IMR-90 (cell line): ENCODE measurements at regions not wholly inside any gene's neighbourhood (a gene's known extent, or its start where the extent isn't known, plus 50 kb on each side); places are given as distances from the start of the nearest gene placed in this dataset.

Experiments used
- ATAC-seq: fragments of 200-7000 bp; cut with Tn5 transposase; 2 replicates; pipeline ENCODE4 v1.9.1; 2020; ENCODE audit warnings: low read depth, mild to moderate bottlenecking, moderate library complexity
- BruUV-seq: library from RNA; stranded (reverse); fragments of 400-500 nt; replicated peaks from 2 replicates; lab custom pipeline; 2021; lab: Mats Ljungman, UMichigan
- CTCF ChIA-PET: fragments of 300-600 bp; formaldehyde crosslinking; extraction: SDS; loops from one replicate; lab custom pipeline; 2021; ENCODE audit warnings: antibody characterized with exemption; lab: Yijun Ruan, JAX
- POLR2A ChIA-PET: fragments of 300-600 bp; sonication (Branson Sonifier 250); formaldehyde crosslinking; loops from one replicate; lab custom pipeline; 2022; ENCODE audit warnings: antibody characterized with exemption; ENCODE audit not compliant: unreplicated experiment; lab: Charles Lee
- DNase-seq: peaks from one replicate; pipeline ENCODE4 v3.0.0; 2013
- H2AFZ ChIP-seq: replicated peaks from 2 replicates; pipeline ENCODE3; 2013; ENCODE audit warnings: low read length, mild to moderate bottlenecking; ENCODE audit not compliant: poor library complexity
- H2AK5ac ChIP-seq: 2 replicates; pipeline ENCODE4 v1.6.1; 2013; ENCODE audit warnings: low read depth, low read length, inconsistent platforms
- H2AK9ac ChIP-seq: replicated peaks from 2 replicates; pipeline ENCODE3; 2013; ENCODE audit warnings: mild to moderate bottlenecking, low read depth, low read length, moderate library complexity; ENCODE audit not compliant: poor library complexity
- H2BK120ac ChIP-seq: 2 replicates; pipeline ENCODE4 v1.6.1; 2013; ENCODE audit warnings: low read depth, low read length, inconsistent platforms
- H2BK15ac ChIP-seq: 3 replicates; pipeline ENCODE4 v1.6.1; 2013; ENCODE audit warnings: low read depth, low read length, inconsistent platforms
- H2BK20ac ChIP-seq: 2 replicates; pipeline ENCODE4 v1.6.1; 2013; ENCODE audit warnings: low read depth, mild to moderate bottlenecking, inconsistent platforms, low read length, moderate library complexity
- H2BK5ac ChIP-seq: 2 replicates; pipeline ENCODE4 v1.6.1; 2013; ENCODE audit warnings: mild to moderate bottlenecking, low read depth, low read length, inconsistent platforms; ENCODE audit not compliant: poor library complexity, severe bottlenecking
- H3K14ac ChIP-seq: replicated peaks from 2 replicates; pipeline ENCODE4 v1.6.1; 2013; ENCODE audit warnings: low read depth, low read length, inconsistent platforms
- H3K18ac ChIP-seq: 2 replicates; pipeline ENCODE4 v1.6.1; 2013; ENCODE audit warnings: low read depth, low read length, control low read depth
- H3K23ac ChIP-seq: 2 replicates; pipeline ENCODE4 v1.6.1; 2013; ENCODE audit warnings: low read depth, low read length, inconsistent platforms
- H3K27ac ChIP-seq: 2 replicates; pipeline ENCODE4 v1.5.1; 2013; ENCODE audit warnings: mild to moderate bottlenecking, control low read depth, low read length; ENCODE audit not compliant: insufficient read depth
- H3K27me3 ChIP-seq: 2 replicates; pipeline ENCODE4 v1.6.1; 2013; ENCODE audit warnings: low read length; ENCODE audit not compliant: control insufficient read depth, insufficient read depth
- H3K36me3 ChIP-seq: 2 replicates; pipeline ENCODE4 v1.6.1; 2013; ENCODE audit warnings: low read length, mixed read lengths; ENCODE audit not compliant: control insufficient read depth, insufficient read depth
- H3K4ac ChIP-seq: 2 replicates; pipeline ENCODE4 v1.6.1; 2013; ENCODE audit warnings: low read depth, low read length, inconsistent platforms
- H3K4me1 ChIP-seq: 2 replicates; pipeline ENCODE4 v1.6.1; 2013; ENCODE audit warnings: low read length, mixed read lengths; ENCODE audit not compliant: control insufficient read depth, insufficient read depth
- H3K4me2 ChIP-seq: 2 replicates; pipeline ENCODE4 v1.6.1; 2013; ENCODE audit warnings: low read depth, mild to moderate bottlenecking, control low read depth, low read length, moderate library complexity
- H3K4me3 ChIP-seq: 2 replicates; pipeline ENCODE4 v1.5.1; 2013; ENCODE audit warnings: low read depth, mild to moderate bottlenecking, control low read depth, low read length, moderate library complexity; ENCODE audit not compliant: insufficient read depth
- H3K56ac ChIP-seq: 2 replicates; pipeline ENCODE4 v1.6.1; 2013; ENCODE audit warnings: low read length, inconsistent platforms; ENCODE audit not compliant: insufficient read depth; ENCODE audit errors: extremely low read depth
- H3K79me1 ChIP-seq, 2 experiments: 2 replicates each; pipeline ENCODE4 v1.6.1; 2013; ENCODE audit warnings: low read length in 2 of 2, inconsistent platforms in 1 of 2, low read depth in 1 of 2
- H3K9ac ChIP-seq: 2 replicates; pipeline ENCODE4 v1.6.1; 2013; ENCODE audit warnings: low read depth, low read length, control low read depth
- H3K9me1 ChIP-seq: 2 replicates; pipeline ENCODE4 v1.6.1; 2013; ENCODE audit warnings: low read length, inconsistent platforms; ENCODE audit not compliant: insufficient read depth
- H3K9me3 ChIP-seq: 2 replicates; pipeline ENCODE4 v1.6.1; 2013; ENCODE audit warnings: low read length; ENCODE audit not compliant: control insufficient read depth, insufficient read depth
- H4K20me1 ChIP-seq: 2 replicates; pipeline ENCODE4 v1.6.1; 2013; ENCODE audit warnings: low read length, inconsistent platforms; ENCODE audit not compliant: insufficient read depth
- H4K5ac ChIP-seq: 2 replicates; pipeline ENCODE4 v1.6.1; 2013; ENCODE audit warnings: mild to moderate bottlenecking, low read depth, low read length, control low read depth
- H4K8ac ChIP-seq, 2 experiments: 2 replicates each; pipeline ENCODE4 v1.6.1; 2013; ENCODE audit warnings: low read depth in 2 of 2, low read length in 2 of 2, control low read depth in 1 of 2, inconsistent platforms in 1 of 2
- H4K91ac ChIP-seq: 2 replicates; pipeline ENCODE4 v1.6.1; 2013; ENCODE audit warnings: low read depth, low read length, inconsistent platforms; ENCODE audit not compliant: insufficient read depth
- BHLHE40 ChIP-seq: fragments of 150-350 bp; IDR thresholded peaks from 2 replicates; pipeline ENCODE4 v1.6.1; 2016; ENCODE audit warnings: mild to moderate bottlenecking, low read depth, low read length
- CEBPB ChIP-seq: IDR thresholded peaks from 2 replicates; pipeline ENCODE4 v1.6.1; 2012; ENCODE audit warnings: low read depth, low read length, improper control_type of control experiment
- CHD1 ChIP-seq: IDR thresholded peaks from 2 replicates; pipeline ENCODE4 v1.6.1; 2012; ENCODE audit warnings: low read depth, low read length, improper control_type of control experiment
- ELK1 ChIP-seq: fragments of 150-350 bp; IDR thresholded peaks from 2 replicates; pipeline ENCODE4 v1.6.1; 2016; ENCODE audit warnings: low read depth, mild to moderate bottlenecking, low read length, moderate library complexity, borderline replicate concordance
- FOS ChIP-seq: fragments of 150-350 bp; IDR thresholded peaks from 2 replicates; pipeline ENCODE4 v1.6.1; 2016; ENCODE audit warnings: low read depth, low read length
- MAFK ChIP-seq: IDR thresholded peaks from 2 replicates; pipeline ENCODE4 v1.6.1; 2012; ENCODE audit warnings: low read depth, low read length, improper control_type of control experiment
- MAZ ChIP-seq: IDR thresholded peaks from 2 replicates; pipeline ENCODE4 v1.6.1; 2012; ENCODE audit warnings: low read depth, mild to moderate bottlenecking, low read length, improper control_type of control experiment, moderate library complexity, borderline replicate concordance
- NFE2L2 ChIP-seq: fragments of 150-350 bp; IDR thresholded peaks from 2 replicates; pipeline ENCODE4 v1.6.1; 2016; ENCODE audit warnings: low read depth, mild to moderate bottlenecking, low read length
- POLR2A ChIP-seq: IDR thresholded peaks from 2 replicates; pipeline ENCODE4 v1.6.1; 2012; ENCODE audit warnings: mild to moderate bottlenecking, low read depth, low read length
- RAD21 ChIP-seq: IDR thresholded peaks from 2 replicates; pipeline ENCODE4 v1.6.1; 2012; ENCODE audit warnings: low read length, improper control_type of control experiment
- RCOR1 ChIP-seq: IDR thresholded peaks from 2 replicates; pipeline ENCODE4 v1.6.1; 2012; ENCODE audit warnings: mild to moderate bottlenecking, low read length, improper control_type of control experiment; ENCODE audit not compliant: insufficient replicate concordance
- RFX5 ChIP-seq: IDR thresholded peaks from 2 replicates; pipeline ENCODE4 v1.8.0; 2012; ENCODE audit warnings: low read depth, mild to moderate bottlenecking, low read length, moderate library complexity
- SMC3 ChIP-seq: fragments of 150-350 bp; IDR thresholded peaks from 2 replicates; pipeline ENCODE4 v1.6.1; 2016; ENCODE audit warnings: low read depth, mild to moderate bottlenecking, antibody characterized with exemption, low read length, moderate library complexity
- WGBS, 2 experiments: methylation state at CpG; one replicate each; pipeline versions ENCODE4 v1.1.5 to v1.1.7; 2013; ENCODE audit warnings: missing lambda C conversion rate in 2 of 2; ENCODE audit not compliant: insufficient read length in 1 of 2; ENCODE audit errors: extremely low coverage in 2 of 2; 5-methylcytosine and 5-hydroxymethylcytosine counted together
- dilution Hi-C: fragments of 300-500 bp; cut with HindIII; formaldehyde crosslinking; loops from one replicate; pipeline ENCODE4 v1.14.3; 2018; ENCODE audit warnings: low sequenced_read_pairs; ENCODE audit not compliant: unreplicated experiment
- in situ Hi-C: fragments of 300-500 bp; cut with MboI; formaldehyde crosslinking; loops from 3 replicates; pipeline ENCODE4 v1.14.3; 2019; ENCODE audit warnings: low sequenced_read_pairs, inconsistent platforms, mixed read lengths
- intact Hi-C: fragments of 100-400 bp; cut with micrococcal nuclease; formaldehyde crosslinking; loops from 2 replicates; pipeline ENCODE4 v1.10.0; 2022
- TF ChIP-seq, protein P1 (sequence below): conservative IDR thresholded peaks from 2 replicates; pipeline ENCODE4 v1.5.1; 2012; ENCODE audit warnings: mild to moderate bottlenecking, low read depth, low read length, improper control_type of control experiment
- TF ChIP-seq, protein P2 (sequence below): fragments of 150-350 bp; IDR thresholded peaks from 2 replicates; pipeline ENCODE4 v1.6.1; 2017; ENCODE audit warnings: mild to moderate bottlenecking, antibody characterized with exemption, low read length, low read depth

DNA sequence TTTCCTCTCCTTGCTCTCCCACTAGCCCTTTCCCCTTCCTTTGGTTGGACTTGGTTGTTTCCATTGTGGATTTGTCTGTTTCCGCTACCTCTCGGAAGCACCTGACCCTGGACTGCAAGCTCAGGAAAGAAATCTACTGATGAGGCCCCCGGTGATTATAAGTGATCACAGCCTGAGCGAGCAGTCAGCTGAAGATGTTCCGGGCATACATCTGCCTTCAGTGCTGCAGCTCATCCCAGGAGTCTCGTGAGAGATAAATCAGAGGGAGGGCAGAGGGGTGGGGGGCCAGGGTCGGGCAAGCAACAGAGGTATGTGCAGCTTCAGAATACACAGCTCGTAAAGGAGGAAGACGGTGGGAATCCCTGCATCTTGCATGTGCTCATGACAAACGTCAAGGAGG, 102.1 kb downstream of the MRPL46 start:
- no peak for DNase-seq
- BruUV-seq: no TSS peak
- H4K20me1 ChIP-seq: no peaks in the 10 kb centered on the region
- TF ChIP-seq SMC3 (no peak), POLR2A (no peak), BHLHE40 (no peak), RAD21 (no peak), ELK1 (no peak), CHD1 (no peak), RFX5 (no peak), RCOR1 (no peak), MAFK (no peak), MAZ (no peak), FOS (no peak), CEBPB (no peak), NFE2L2 (no peak)
- TF ChIP-seq, protein P1, sequence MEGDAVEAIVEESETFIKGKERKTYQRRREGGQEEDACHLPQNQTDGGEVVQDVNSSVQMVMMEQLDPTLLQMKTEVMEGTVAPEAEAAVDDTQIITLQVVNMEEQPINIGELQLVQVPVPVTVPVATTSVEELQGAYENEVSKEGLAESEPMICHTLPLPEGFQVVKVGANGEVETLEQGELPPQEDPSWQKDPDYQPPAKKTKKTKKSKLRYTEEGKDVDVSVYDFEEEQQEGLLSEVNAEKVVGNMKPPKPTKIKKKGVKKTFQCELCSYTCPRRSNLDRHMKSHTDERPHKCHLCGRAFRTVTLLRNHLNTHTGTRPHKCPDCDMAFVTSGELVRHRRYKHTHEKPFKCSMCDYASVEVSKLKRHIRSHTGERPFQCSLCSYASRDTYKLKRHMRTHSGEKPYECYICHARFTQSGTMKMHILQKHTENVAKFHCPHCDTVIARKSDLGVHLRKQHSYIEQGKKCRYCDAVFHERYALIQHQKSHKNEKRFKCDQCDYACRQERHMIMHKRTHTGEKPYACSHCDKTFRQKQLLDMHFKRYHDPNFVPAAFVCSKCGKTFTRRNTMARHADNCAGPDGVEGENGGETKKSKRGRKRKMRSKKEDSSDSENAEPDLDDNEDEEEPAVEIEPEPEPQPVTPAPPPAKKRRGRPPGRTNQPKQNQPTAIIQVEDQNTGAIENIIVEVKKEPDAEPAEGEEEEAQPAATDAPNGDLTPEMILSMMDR: no peak
- TF ChIP-seq, protein P2, sequence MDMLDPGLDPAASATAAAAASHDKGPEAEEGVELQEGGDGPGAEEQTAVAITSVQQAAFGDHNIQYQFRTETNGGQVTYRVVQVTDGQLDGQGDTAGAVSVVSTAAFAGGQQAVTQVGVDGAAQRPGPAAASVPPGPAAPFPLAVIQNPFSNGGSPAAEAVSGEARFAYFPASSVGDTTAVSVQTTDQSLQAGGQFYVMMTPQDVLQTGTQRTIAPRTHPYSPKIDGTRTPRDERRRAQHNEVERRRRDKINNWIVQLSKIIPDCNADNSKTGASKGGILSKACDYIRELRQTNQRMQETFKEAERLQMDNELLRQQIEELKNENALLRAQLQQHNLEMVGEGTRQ: no peak
- H2BK20ac ChIP-seq: no peak overlapping the region
- WGBS, 2 experiments: 45% methylated on average over 4 of the region's 10 CpGs; no CpG with 5 or more reads in 1 of the 2 experiments
- no peaks in the 10 kb centered on the region for H3K27me3 ChIP-seq
- no peak overlapping the region for H3K4me2 ChIP-seq
- H3K9me3 ChIP-seq: no peaks in the 10 kb centered on the region; the same call in 1 of the 2 replicates
- H3K56ac ChIP-seq: no peak overlapping the region
- no peaks in the 10 kb centered on the region for H3K79me1 ChIP-seq
- no peak overlapping the region for H4K8ac ChIP-seq
- in situ Hi-C loops: no loop called here
- H4K5ac ChIP-seq: no peak overlapping the region
- dilution Hi-C loops: no loop called here
- intact Hi-C loops: no loop called here
- H3K36me3 ChIP-seq: no peaks in the 10 kb centered on the region
- POLR2A ChIA-PET: no interaction called here
- H2BK5ac ChIP-seq: no peak overlapping the region
- no peak overlapping the region for H3K23ac ChIP-seq
- H3K27ac ChIP-seq: no peak overlapping the region
- H3K9me1 ChIP-seq: no peaks in the 10 kb centered on the region
- H2AFZ ChIP-seq: no peak overlapping the region
- ATAC-seq: no peak
- H3K14ac ChIP-seq: no peak overlapping the region
- H2BK120ac ChIP-seq: no peak overlapping the region
- H2AK9ac ChIP-seq: no peak overlapping the region
- no peak overlapping the region for H3K4ac ChIP-seq
- CTCF ChIA-PET: no interaction called here
- H3K4me1 ChIP-seq: no peaks in the 10 kb centered on the region
- no peak overlapping the region for H3K18ac ChIP-seq
- no peak overlapping the region for H3K9ac ChIP-seq
- H2AK5ac ChIP-seq: no peak overlapping the region
- H2BK15ac ChIP-seq: no peak overlapping the region
- H3K4me3 ChIP-seq: no peak overlapping the region
- H4K91ac ChIP-seq: no peak overlapping the region
